ENCODE measurements at regions not wholly inside any gene's neighbourhood (a gene's known extent, or its start where the extent isn't known, plus 50 kb on each side); places are given as distances from the start of the nearest gene placed in this dataset.
"Not testable (repeated sequence)": the region's sequence is repeated elsewhere in the genome, so short reads cannot be mapped to it uniquely, and the experiment has no call there.

- no peak for DNase-seq (ENCODE audit: low spot score)
Observed at GRCh38 chrX:41001327-41001726, 83.9 kb upstream of the USP9X start.

GRCh38 chrX:41002026-41002425, 83.2 kb upstream of the USP9X start:
- DNase-seq (ENCODE audit: low spot score): no peak

- DNase-seq (ENCODE audit: low spot score): no peak
Observed at GRCh38 chrX:41003506-41004270, 81.6 kb upstream of the USP9X start.

- DNase-seq (ENCODE audit: low spot score): no peak
Observed at GRCh38 chrX:41005445-41005992, 79.7 kb upstream of the USP9X start.

GRCh38 chrX:41009850-41010846, 75.1 kb upstream of the USP9X start:
- peak; percentile 53 for DNase-seq (ENCODE audit: low spot score)

GRCh38 chrX:41014776-41015360, 70.4 kb upstream of the USP9X start:
- DNase-seq (ENCODE audit: low spot score): no peak

GRCh38 chrX:41017785-41018184, 67.5 kb upstream of the USP9X start:
- DNase-seq (ENCODE audit: low spot score): not testable (repeated sequence)

- DNase-seq (ENCODE audit: low spot score): not testable (repeated sequence)
Observed at GRCh38 chrX:41018391-41019040, 66.7 kb upstream of the USP9X start.

- DNase-seq (ENCODE audit: low spot score): no peak
Observed at GRCh38 chrX:41019041-41019392, 66.2 kb upstream of the USP9X start.

GRCh38 chrX:41022566-41022965, 62.7 kb upstream of the USP9X start:
- no peak for DNase-seq (ENCODE audit: low spot score)

GRCh38 chrX:41023098-41023497, 62.1 kb upstream of the USP9X start:
- DNase-seq (ENCODE audit: low spot score): no peak

- DNase-seq (ENCODE audit: low spot score): not testable (repeated sequence)
Observed at GRCh38 chrX:41024335-41024734, 60.9 kb upstream of the USP9X start.

- DNase-seq (ENCODE audit: low spot score): no peak
Observed at GRCh38 chrX:41024755-41025154, 60.5 kb upstream of the USP9X start.

- DNase-seq (ENCODE audit: low spot score): peak; percentile 29
Observed at GRCh38 chrX:41025926-41026701, 59.1 kb upstream of the USP9X start.

- no peak for DNase-seq (ENCODE audit: low spot score)
Observed at GRCh38 chrX:41026702-41027078, 58.6 kb upstream of the USP9X start.

- DNase-seq (ENCODE audit: low spot score): no peak
Observed at GRCh38 chrX:41029332-41029731, 55.9 kb upstream of the USP9X start.

GRCh38 chrX:41031256-41031967, 53.8 kb upstream of the USP9X start:
- DNase-seq (ENCODE audit: low spot score): no peak

GRCh38 chrX:41033299-41033698, 51.9 kb upstream of the USP9X start:
- no peak for DNase-seq (ENCODE audit: low spot score)

GRCh38 chrX:41034902-41035301, 50.3 kb upstream of the USP9X start:
- not testable (repeated sequence) for DNase-seq (ENCODE audit: low spot score)
